Urinary bladder (tissue), 3 donors: ENCODE measurements at regions not wholly inside any gene's neighbourhood (a gene's known extent, or its start where the extent isn't known, plus 50 kb on each side); places are given as distances from the start of the nearest gene placed in this dataset.
"Not testable (repeated sequence)": the region's sequence is repeated elsewhere in the genome, so short reads cannot be mapped to it uniquely, and the experiment has no call there.

ENCODE experiments used
- DNase-seq: peaks from one replicate; pipeline ENCODE4 v3.0.0-alpha.2; 2015; ENCODE audit errors: extremely low spot score
- H3K27ac ChIP-seq: one replicate; pipeline ENCODE4 v1.5.1; 2013; ENCODE audit warnings: low read depth, mild to moderate bottlenecking, moderate library complexity
- H3K36me3 ChIP-seq: one replicate; pipeline ENCODE4 v1.6.1; 2013; ENCODE audit warnings: mild to moderate bottlenecking, moderate library complexity; ENCODE audit not compliant: insufficient read depth
- H3K4me1 ChIP-seq: one replicate; pipeline ENCODE4 v1.6.1; 2013; ENCODE audit warnings: mild to moderate bottlenecking, moderate library complexity; ENCODE audit not compliant: insufficient read depth
- H3K4me3 ChIP-seq: one replicate; pipeline ENCODE4 v1.5.1; 2013; ENCODE audit warnings: low read depth, low read length
- WGBS: extraction: QIAGEN DNeasy Blood & Tissue Kit; methylation state at CpG from one replicate; pipeline ENCODE4 v1.1.7; 2013; 5-methylcytosine and 5-hydroxymethylcytosine counted together
- donor health status: healthy with polysubstance abuse.
- donor health status: healthy.

DNA sequence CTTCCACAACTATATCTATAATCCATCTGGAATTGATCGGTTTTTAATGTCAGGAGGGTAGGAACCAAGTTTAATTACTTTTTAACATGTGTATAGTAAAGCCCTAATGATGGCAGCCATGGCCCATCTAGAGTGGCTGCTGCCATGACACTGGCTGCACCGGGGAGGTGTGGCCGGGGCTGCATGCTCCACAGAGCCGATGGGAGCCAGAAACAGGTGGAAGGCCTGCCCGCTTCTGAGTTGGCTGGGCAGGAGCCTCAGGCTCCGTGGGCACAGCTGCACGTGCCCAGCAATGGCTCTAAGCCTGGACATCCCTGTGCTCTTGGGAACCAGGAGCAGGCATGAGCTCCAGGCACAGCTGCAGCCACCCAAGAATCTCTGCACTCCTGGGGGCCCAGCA lies 73.0 kb downstream of the GBP6 start:
- no peaks in the 10 kb centered on the region for H3K4me1 ChIP-seq
- no peak overlapping the region for H3K27ac ChIP-seq
- 93% methylated on average over 7 of the region's 7 CpGs for WGBS
- no peaks in the 10 kb centered on the region for H3K36me3 ChIP-seq
- H3K4me3 ChIP-seq: no peak overlapping the region
- DNase-seq: no peak

DNA sequence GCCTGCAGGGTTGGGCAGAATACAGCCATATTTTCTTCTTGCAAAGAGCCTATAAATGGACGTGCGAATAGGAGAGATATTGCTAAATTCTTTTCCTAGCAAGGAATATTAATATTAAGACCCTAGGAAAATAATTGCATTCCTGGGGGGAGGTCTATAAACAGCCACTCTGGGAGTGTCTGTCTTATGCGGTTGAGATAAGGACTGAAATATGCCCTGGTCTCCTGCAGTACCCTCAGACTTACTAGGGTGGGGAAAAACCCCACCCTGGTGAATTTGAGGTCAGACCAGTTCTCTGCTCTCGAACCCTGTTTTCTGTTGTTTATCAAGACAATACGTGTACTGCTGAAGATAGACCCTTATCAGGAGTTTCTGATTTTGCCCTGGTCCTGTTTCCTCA lies 74.4 kb downstream of the GBP6 start:
- WGBS: 91% methylated on average over 5 of the region's 5 CpGs
- not testable (repeated sequence) for H3K4me1 ChIP-seq, H3K4me3 ChIP-seq, H3K36me3 ChIP-seq, DNase-seq, H3K27ac ChIP-seq

DNA sequence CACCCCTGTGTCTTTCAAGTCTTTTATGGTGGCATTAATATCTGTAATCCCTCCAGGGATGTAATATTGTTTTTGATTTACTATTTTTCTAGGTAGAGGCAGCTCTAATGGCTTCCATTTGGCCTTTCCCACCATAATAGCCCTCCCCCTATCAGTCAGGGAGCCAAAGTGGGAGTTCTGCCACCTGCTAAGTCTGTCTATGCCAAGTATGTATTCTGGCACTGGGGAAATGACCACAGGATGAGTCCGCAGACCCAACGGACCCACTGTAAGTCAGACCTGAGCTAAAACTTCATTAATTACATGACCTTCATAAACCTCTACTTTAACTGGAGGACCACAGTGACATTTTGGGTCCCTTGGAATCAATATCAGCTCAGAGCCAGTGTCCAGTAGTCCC lies 77.1 kb downstream of the GBP6 start:
- DNase-seq: no peak
- H3K4me3 ChIP-seq: no peak overlapping the region
- WGBS: 89% methylated on average over 2 of the region's 2 CpGs
- no peaks in the 10 kb centered on the region for H3K4me1 ChIP-seq
- no peaks in the 10 kb centered on the region for H3K36me3 ChIP-seq
- H3K27ac ChIP-seq: no peak overlapping the region

DNA sequence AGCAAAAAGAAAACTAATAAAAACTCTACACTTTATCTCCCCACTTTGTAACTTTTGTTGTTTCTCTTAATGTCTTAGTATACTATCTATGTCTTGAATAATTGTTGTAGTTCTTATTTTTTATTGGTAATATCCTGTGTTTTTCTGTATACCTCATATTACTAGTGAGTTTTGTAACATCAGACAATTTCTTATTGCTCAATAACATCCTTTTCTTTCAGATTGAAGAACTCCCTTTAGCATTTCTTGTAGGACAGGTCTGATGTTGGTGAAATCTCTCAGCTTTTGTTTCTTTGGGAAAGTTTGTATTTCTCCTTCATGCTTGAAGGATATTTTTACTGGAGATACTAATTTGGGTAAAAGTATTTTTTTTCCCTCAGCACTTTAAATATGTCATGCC lies 79.8 kb upstream of the LRRC8B start:
- H3K4me1 ChIP-seq: no peaks in the 10 kb centered on the region
- no peak for DNase-seq
- H3K36me3 ChIP-seq: no peaks in the 10 kb centered on the region
- H3K27ac ChIP-seq: no peak overlapping the region
- no peak overlapping the region for H3K4me3 ChIP-seq

DNA sequence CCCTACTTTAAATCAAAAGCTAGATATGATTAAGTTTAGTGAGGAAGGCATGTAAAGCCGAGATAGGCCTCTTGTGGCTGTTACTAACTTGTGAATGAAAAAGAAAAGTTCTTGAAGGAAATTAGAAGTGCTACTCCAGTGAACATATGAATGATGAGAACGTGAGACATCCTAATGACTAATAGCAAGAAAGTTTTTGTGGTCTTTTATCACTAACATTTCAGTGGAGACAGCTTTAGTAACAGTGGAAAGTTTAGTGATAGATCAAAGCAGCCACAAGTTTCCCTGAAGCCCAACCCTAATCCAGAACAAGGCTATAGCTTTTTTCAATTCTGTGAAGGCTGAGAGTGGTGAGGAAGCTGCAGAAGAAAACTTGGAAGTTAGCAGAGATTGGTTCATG lies 73.6 kb upstream of the LRRC8B start:
- no peak overlapping the region for H3K4me3 ChIP-seq
- no peaks in the 10 kb centered on the region for H3K4me1 ChIP-seq
- no peak overlapping the region for H3K27ac ChIP-seq
- no peaks in the 10 kb centered on the region for H3K36me3 ChIP-seq
- WGBS: 67% methylated on average over 2 of the region's 2 CpGs
- no peak for DNase-seq

DNA sequence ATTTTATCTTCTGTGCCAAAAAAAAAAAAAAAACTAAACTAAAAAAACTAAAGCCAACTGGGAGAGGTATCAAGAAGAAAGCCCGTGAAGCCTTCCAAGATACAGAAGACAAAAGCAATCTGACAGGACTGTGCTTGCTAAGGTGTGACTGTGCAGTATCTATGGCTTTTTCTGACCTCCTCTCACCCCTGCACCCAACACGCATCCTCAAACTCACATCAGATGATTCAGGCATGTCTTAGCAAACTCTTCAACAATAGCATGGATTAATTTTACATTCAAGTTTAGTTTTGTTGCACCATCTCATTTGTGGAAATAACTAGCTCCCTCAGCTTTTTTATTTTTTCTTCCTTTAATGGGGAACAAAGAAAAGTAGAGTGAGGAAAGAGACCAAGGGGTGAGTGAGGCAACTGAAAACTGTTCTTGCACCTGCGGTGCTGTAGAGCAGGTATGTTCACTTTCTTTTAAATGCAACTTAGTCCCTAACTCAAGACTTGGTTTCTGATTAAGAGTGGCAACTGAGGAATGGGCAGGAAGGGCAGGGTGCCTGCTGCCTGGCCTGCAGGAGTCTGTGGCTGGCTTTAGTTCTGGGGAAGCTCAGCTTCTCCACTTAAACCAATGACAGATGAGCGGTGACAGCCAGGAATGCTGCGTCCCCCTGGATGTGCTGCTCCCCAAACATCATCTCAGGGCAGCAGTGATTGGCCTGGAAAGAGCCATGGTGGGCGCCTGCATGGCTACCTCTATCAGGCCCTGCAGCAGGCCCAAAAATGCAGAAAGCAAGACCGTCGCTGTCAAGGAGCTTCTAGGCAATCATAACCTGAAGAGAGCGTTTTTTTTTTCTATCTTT lies 71.3 kb upstream of the LRRC8B start:
- 81% methylated on average over 9 of the region's 9 CpGs for WGBS
- no peak for DNase-seq
- H3K36me3 ChIP-seq: no peaks in the 10 kb centered on the region
- H3K4me1 ChIP-seq: no peaks in the 10 kb centered on the region
- H3K27ac ChIP-seq: no peak overlapping the region
- no peak overlapping the region for H3K4me3 ChIP-seq

DNA sequence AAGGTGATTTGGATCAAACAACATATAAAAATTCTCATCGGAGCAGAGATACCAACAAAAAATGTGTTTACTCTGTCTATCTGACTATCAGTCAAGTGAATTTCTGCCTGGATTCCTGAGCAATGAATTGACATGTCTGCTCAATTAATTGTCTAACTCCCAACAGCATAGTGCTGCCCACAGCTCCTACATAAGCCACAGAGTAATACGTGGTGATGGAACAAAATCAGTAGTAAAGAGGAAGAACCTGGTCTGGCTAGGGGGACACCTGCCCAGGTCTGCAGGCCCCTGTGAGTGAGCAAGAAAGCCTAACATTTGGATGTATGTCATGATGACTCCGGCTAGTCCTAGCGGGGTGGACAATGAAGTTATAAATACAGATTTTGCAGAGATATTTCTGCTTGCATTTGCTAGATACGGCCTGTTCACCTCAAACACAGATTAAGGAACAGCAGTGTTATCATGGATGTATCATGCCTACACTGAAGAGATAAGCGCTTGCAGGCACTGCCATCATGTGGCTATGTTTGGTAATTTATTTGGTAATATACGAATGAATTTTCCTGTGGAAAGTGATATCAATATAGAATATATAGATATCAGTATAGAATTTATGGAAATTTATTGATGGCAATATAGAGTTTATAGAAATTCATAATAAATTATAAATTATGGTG lies 69.6 kb upstream of the LRRC8B start:
- Histone ChIP-seq H3K36me3 (no peaks in the 10 kb centered on the region), H3K4me3 (no peak overlapping the region), H3K4me1 (no peaks in the 10 kb centered on the region), H3K27ac (no peak overlapping the region)
- DNase-seq: peak; percentile 14
- 22% methylated on average over 7 of the region's 7 CpGs for WGBS

DNA sequence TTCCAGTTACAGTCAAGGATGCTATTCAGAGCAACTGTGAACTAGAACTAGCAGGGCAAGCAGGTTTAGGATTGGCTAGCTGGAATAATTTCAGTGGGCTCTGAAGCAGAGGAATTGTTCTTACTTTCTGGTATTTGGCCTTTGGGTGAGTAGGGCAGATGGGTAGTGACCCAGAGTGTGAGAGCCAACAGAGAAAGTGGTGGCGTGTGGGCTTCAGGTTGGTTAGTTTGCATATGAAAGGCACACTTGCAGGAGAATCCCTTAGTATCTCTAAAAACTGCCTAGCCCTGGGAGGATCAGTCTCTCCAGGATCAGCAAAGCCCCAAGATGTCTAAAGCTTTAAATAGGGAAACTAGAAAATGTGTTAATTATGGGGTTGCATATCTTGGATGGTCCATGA lies 67.6 kb upstream of the LRRC8B start:
- Histone ChIP-seq H3K36me3 (no peaks in the 10 kb centered on the region), H3K27ac (no peak overlapping the region), H3K4me1 (no peaks in the 10 kb centered on the region), H3K4me3 (no peak overlapping the region)
- 93% methylated on average over 1 of the region's 1 CpG for WGBS
- DNase-seq: no peak

DNA sequence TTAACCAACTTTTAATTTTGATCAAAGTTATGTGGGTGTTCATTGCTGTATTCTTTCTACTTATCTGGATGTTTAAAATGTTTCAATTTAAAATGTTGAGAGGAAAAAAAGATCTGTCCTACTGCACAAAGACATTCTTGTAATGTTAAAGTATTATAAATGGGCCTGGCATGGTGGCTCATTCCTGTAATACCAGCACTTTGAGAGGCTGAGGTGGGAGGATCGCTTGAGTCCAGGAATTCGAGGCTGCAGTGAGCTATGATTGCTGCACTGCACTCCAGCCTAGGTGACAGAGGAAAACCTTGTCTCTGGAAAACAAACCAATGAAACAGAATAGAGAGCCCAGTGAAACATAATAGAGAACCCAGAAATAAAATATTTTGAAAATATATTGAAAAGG lies 65.5 kb upstream of the LRRC8B start:
- H3K4me3 ChIP-seq: no peak overlapping the region
- H3K27ac ChIP-seq: no peak overlapping the region
- 93% methylated on average over 2 of the region's 2 CpGs for WGBS
- no peaks in the 10 kb centered on the region for H3K4me1 ChIP-seq
- no peak for DNase-seq
- H3K36me3 ChIP-seq: no peaks in the 10 kb centered on the region

DNA sequence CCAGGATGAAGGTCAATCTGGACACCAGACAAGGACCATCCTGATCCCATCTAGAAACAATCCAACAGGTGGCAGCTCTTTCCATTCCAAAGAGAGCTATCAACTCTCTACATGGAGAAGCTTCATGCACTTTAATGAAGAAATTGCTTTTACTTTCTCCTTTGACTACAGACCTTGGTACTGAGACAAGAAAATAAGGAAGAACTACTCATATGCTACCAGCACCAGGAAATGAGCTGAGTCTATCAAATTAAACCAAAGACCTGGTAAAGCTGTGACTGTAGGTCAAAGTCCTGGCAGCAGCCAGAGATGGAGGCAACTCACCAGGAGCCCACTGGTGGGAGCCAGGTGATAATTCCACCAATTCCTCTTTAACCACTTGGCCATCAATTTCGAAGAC lies 64.3 kb upstream of the LRRC8B start:
- no peak for DNase-seq
- no peak overlapping the region for H3K4me3 ChIP-seq
- 90% methylated on average over 1 of the region's 1 CpG for WGBS

DNA sequence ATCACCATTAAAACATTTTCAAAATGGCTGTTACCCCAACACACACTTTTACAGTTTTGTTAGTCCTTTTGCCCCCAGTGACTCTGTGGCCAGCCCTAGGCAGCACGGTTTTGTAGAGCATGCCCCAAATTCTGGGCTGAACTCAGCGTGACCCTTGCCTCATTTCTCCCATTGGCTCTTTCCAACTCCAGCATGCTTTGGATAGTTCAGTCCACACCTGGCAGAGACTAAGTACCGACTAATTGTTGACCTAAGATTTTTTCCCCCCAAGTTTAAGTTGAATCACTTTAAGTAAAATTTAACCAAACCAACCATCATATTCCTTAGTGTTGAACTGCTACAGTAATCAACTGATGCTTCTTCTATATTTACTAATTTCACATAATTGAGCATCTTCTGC lies 62.4 kb upstream of the LRRC8B start:
- H3K4me3 ChIP-seq: no peak overlapping the region
- 61% methylated on average over 3 of the region's 3 CpGs for WGBS
- DNase-seq: no peak
- no peaks in the 10 kb centered on the region for H3K4me1 ChIP-seq
- no peak overlapping the region for H3K27ac ChIP-seq
- H3K36me3 ChIP-seq: no peaks in the 10 kb centered on the region

More for the DNA sequence above, 64.3 kb upstream of the LRRC8B start:
- H3K36me3 ChIP-seq: no peaks in the 10 kb centered on the region
- H3K4me1 ChIP-seq: no peaks in the 10 kb centered on the region
- H3K27ac ChIP-seq: no peak overlapping the region

DNA sequence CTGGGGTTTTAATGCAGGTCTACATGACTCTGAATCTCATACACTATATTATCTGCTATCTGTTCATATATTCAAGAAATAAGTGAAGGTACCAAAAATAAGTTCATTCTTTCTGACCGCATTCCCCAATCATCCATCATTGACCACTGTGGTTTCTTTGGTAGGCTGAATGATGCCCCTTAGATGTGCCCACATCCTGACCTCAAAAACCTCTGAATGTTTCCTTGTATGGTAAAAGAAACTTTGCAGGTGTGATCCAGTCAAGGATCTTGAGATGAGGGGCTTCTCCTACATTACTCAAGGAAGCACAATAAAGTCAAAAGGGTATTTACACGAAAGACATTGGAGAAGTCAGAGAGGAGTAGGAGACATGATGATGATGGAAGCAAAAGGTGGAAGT lies 60.6 kb upstream of the LRRC8B start:
- 60% methylated on average over 2 of the region's 2 CpGs for WGBS

DNA sequence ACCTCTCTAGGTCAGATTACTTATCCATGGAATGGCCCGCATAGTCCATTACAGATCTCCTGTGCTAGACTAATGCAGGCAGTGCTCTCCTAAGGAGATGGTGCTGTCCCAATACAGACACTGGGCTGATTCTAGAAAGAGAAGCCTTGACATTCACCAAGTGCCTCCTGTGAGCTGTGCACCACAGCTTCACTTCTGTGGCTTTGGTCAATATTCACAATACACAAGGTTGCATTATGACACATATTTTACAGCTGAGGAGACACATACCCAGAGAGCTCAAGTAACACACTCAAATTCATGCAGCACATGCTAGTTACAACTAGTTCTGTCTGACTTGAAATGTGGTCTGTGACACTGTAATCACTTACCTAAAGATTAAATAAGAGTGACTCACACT lies 59.4 kb upstream of the LRRC8B start:
- no peak for DNase-seq
- Histone ChIP-seq H3K36me3 (no peaks in the 10 kb centered on the region), H3K4me3 (no peak overlapping the region), H3K27ac (no peak overlapping the region), H3K4me1 (no peaks in the 10 kb centered on the region)
- WGBS: 97% methylated on average over 1 of the region's 1 CpG

More for the DNA sequence above, 60.6 kb upstream of the LRRC8B start:
- no peak overlapping the region for H3K4me3 ChIP-seq
- DNase-seq: no peak
- no peak overlapping the region for H3K27ac ChIP-seq
- no peaks in the 10 kb centered on the region for H3K4me1 ChIP-seq
- no peaks in the 10 kb centered on the region for H3K36me3 ChIP-seq

DNA sequence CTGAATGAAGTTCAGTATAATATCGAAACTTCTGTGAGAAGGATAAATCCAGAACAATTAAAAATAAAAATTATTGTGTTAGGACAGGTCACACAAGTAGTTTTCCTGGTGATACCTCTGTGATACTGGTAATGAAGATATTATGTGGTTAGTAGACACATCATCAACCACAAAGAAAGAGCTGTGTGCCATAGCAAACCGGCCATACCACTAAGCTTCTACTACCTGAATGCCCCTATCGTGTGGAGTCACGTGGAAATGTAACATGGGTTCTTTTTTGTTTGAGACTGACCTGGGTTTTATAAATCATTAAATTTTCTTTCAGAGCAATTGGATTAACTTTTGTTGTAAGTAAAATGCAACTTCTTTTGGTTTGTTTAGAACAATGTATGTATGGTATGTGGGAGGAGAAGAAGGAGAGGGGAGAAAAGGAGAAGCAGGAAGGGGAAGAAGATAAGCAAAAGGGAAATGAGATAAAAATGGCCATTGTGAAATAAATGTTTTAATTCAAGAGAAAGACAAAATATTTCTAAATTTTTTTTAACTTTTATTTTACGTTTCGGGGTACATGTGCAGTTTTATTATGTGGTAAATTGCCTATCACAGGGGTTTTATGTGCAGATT lies 58.2 kb upstream of the LRRC8B start:
- Histone ChIP-seq H3K4me1 (no peaks in the 10 kb centered on the region), H3K4me3 (no peak overlapping the region), H3K36me3 (no peaks in the 10 kb centered on the region), H3K27ac (no peak overlapping the region)
- 49% methylated on average over 6 of the region's 6 CpGs for WGBS
- no peak for DNase-seq
